ENCODE measurements at regions not wholly inside any gene's neighbourhood (a gene's known extent, or its start where the extent isn't known, plus 50 kb on each side); places are given as distances from the start of the nearest gene placed in this dataset.
"Not testable (repeated sequence)": the region's sequence is repeated elsewhere in the genome, so short reads cannot be mapped to it uniquely, and the experiment has no call there.

- H3K4me1 ChIP-seq = no peaks in the 10 kb centered on the region
- TF ChIP-seq POLR2A (IDR thresholded peaks at IDR 0.05) (no peak), POLR2AphosphoS5 (IDR thresholded peaks at IDR 0.05) (no peak), EP300 (IDR thresholded peaks at IDR 0.05; ENCODE audit: low read depth) (no peak), CTCF (IDR thresholded peaks at IDR 0.05) (no peak)
- H3K4me3 ChIP-seq = no peak overlapping the region
- no peaks in the 10 kb centered on the region for H3K27me3 ChIP-seq
- H3K27ac ChIP-seq = no peak overlapping the region
- H3K9me3 ChIP-seq = no peaks in the 10 kb centered on the region
- DNase-seq = no peak
- intact Hi-C loops (cut with DNase I; ENCODE audit: low total_unique reads) = no loop called here
- in situ Hi-C loops (cut with MboI; ENCODE audit: low pct_ligation_motif_present in 1 of 4, low pct_unique_long_range_greater_than_20kb in 1 of 4, low sequenced_read_pairs in 3 of 4) = no loop called here
- H3K36me3 ChIP-seq = no peaks in the 10 kb centered on the region
- 32 to 40% methylated on average over 2 of the region's 2 CpGs for WGBS, 2 donors (ENCODE audit: low coverage in 1 of 2)
Measured at GRCh38 chr5:28807195-28807729, 1768.9 kb upstream of the CDH9 start.

- in situ Hi-C loops (cut with MboI; ENCODE audit: low pct_ligation_motif_present in 1 of 4, low pct_unique_long_range_greater_than_20kb in 1 of 4, low sequenced_read_pairs in 3 of 4); H3K27ac ChIP-seq; DNase-seq; H3K9me3 ChIP-seq; H3K4me1 ChIP-seq; H3K36me3 ChIP-seq; H3K4me3 ChIP-seq; H3K27me3 ChIP-seq; intact Hi-C loops (cut with DNase I; ENCODE audit: low total_unique reads): not testable (repeated sequence)
- WGBS, 2 donors (ENCODE audit: low coverage in 1 of 2) = 91% methylated on average over 16 of the region's 16 CpGs; no CpG with 5 or more reads in 1 of the 2 donors
Measured at GRCh38 chr5:28799035-28799434, 1760.6 kb upstream of the CDH9 start.

- Histone ChIP-seq H3K27me3 (no peaks in the 10 kb centered on the region), H3K9me3 (no peaks in the 10 kb centered on the region), H3K36me3 (no peaks in the 10 kb centered on the region), H3K27ac (no peak overlapping the region), H3K4me3 (no peak overlapping the region), H3K4me1 (no peaks in the 10 kb centered on the region)
- TF ChIP-seq POLR2AphosphoS5 (IDR thresholded peaks at IDR 0.05) (no peak), POLR2A (IDR thresholded peaks at IDR 0.05) (no peak)
- DNase-seq = no peak
- in situ Hi-C loops (cut with MboI; ENCODE audit: low pct_ligation_motif_present in 1 of 4, low pct_unique_long_range_greater_than_20kb in 1 of 4, low sequenced_read_pairs in 3 of 4) (no loop called here), intact Hi-C loops (cut with DNase I; ENCODE audit: low total_unique reads) (no loop called here)
Measured at GRCh38 chr5:28788954-28789353, 1750.6 kb upstream of the CDH9 start.

GRCh38 chr5:28780083-28780692 lies 1741.8 kb upstream of the CDH9 start:
- intact Hi-C loops (cut with DNase I; ENCODE audit: low total_unique reads) (no loop called here), in situ Hi-C loops (cut with MboI; ENCODE audit: low pct_ligation_motif_present in 1 of 4, low pct_unique_long_range_greater_than_20kb in 1 of 4, low sequenced_read_pairs in 3 of 4) (no loop called here)
- H3K36me3 ChIP-seq = no peaks in the 10 kb centered on the region
- no peak for DNase-seq
- H3K27ac ChIP-seq = no peak overlapping the region
- WGBS, 2 donors (ENCODE audit: low coverage in 1 of 2) = 81 to 94% methylated on average over 1 of the region's 1 CpG
- H3K27me3 ChIP-seq = no peaks in the 10 kb centered on the region
- H3K4me3 ChIP-seq = no peak overlapping the region
- H3K4me1 ChIP-seq = no peaks in the 10 kb centered on the region
- TF ChIP-seq CTCF (IDR thresholded peaks at IDR 0.05) (no peak), EP300 (IDR thresholded peaks at IDR 0.05; ENCODE audit: low read depth) (no peak), POLR2AphosphoS5 (IDR thresholded peaks at IDR 0.05) (no peak), POLR2A (IDR thresholded peaks at IDR 0.05) (no peak)
- no peaks in the 10 kb centered on the region for H3K9me3 ChIP-seq

- Histone ChIP-seq H3K9me3 (no peaks in the 10 kb centered on the region), H3K4me1 (no peaks in the 10 kb centered on the region), H3K27ac (no peak overlapping the region), H3K36me3 (no peaks in the 10 kb centered on the region), H3K27me3 (no peaks in the 10 kb centered on the region), H3K4me3 (no peak overlapping the region)
- in situ Hi-C loops (cut with MboI; ENCODE audit: low pct_ligation_motif_present in 1 of 4, low pct_unique_long_range_greater_than_20kb in 1 of 4, low sequenced_read_pairs in 3 of 4) (no loop called here), intact Hi-C loops (cut with DNase I; ENCODE audit: low total_unique reads) (loop anchor here (5.0 kb wide), 1 partner anchor 1937 kb away; no protein-coding TSS in a partner anchor)
- no peak for TF ChIP-seq POLR2AphosphoS5 (IDR thresholded peaks at IDR 0.05)
- TF ChIP-seq EP300 (IDR thresholded peaks at IDR 0.05; ENCODE audit: low read depth) = no peak
- no peak for TF ChIP-seq CTCF (IDR thresholded peaks at IDR 0.05)
- no peak for DNase-seq
Measured at GRCh38 chr5:28779161-28779754, 1740.9 kb upstream of the CDH9 start.
